ENCODE measurements at regions not wholly inside any gene's neighbourhood (a gene's known extent, or its start where the extent isn't known, plus 50 kb on each side); places are given as distances from the start of the nearest gene placed in this dataset.

DNA sequence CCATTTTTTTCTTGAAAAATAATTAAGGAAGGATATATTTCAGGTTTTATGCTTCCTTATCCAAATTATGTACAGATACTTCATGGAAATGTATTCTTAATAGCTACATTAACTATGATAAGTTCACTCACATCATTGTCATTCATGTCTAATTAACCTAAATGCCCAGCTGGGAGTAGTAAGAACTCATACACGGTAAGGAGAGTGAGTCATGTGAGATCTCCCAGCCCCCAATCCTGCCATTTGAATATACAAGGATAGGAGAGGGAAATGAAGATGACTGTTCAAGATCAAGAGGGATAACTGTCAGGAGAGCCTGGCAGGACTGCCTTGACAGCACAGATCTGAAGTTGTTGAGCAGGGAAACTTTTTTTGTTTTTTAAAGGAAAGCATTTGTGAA, 343.4 kb upstream of the USP15 start:
- H3F3A ChIP-seq (ENCODE audit: insufficient read depth, low read length, poor library complexity, severe bottlenecking) = no peaks in the 10 kb centered on the region
- H3K79me2 ChIP-seq (replicated peaks; ENCODE audit: insufficient read depth, low read length) = no peaks in the 10 kb centered on the region
- no peak overlapping the region for H3K4me3 ChIP-seq (ENCODE audit: low read length)
- H2AFZ ChIP-seq (ENCODE audit: low read depth, low read length) = no peak overlapping the region
- no peaks in the 10 kb centered on the region for H3K9me3 ChIP-seq (ENCODE audit: low read length)
- H3K27me3 ChIP-seq (ENCODE audit: insufficient read depth, low read depth, low read length) = no peaks in the 10 kb centered on the region
- H3K4me2 ChIP-seq (ENCODE audit: low read length) = no peak overlapping the region
- H4K20me1 ChIP-seq (ENCODE audit: insufficient read depth) = no peaks in the 10 kb centered on the region
- H3K9ac ChIP-seq (ENCODE audit: low read length) = no peak overlapping the region
- no peak overlapping the region for H3K27ac ChIP-seq (ENCODE audit: low read length)
- H3K36me3 ChIP-seq (ENCODE audit: insufficient read depth, low read length) = no peaks in the 10 kb centered on the region
- no peak for TF ChIP-seq SMC3 (conservative IDR thresholded peaks at IDR 0.05; ENCODE audit: poor library complexity)
- H3K9me2 ChIP-seq (ENCODE audit: insufficient read depth, low read length) = no peaks in the 10 kb centered on the region

DNA sequence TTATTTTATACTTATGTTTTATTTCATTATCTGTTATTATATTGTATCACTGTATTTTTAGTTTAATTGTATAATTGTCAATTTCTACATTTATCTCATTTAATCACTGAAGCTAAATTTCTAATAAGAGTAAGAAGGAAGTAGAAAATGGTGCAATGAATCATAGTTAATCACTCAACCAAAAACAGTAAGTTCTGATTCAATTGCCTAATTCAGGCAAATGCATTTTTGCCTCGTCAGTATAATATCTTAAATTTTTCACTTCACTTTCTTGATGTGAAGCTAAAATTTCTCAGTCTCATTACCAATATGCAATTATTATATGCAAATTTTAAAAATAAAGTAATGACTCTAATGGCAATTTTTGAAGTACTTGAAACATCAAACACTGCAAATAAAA, 340.5 kb upstream of the USP15 start:
- no peak overlapping the region for H3K4me3 ChIP-seq (ENCODE audit: low read length)
- no peak overlapping the region for H3K9ac ChIP-seq (ENCODE audit: low read length)
- no peak overlapping the region for H3K4me2 ChIP-seq (ENCODE audit: low read length)
- no peaks in the 10 kb centered on the region for H3K9me2 ChIP-seq (ENCODE audit: insufficient read depth, low read length)
- no peaks in the 10 kb centered on the region for H4K20me1 ChIP-seq (ENCODE audit: insufficient read depth)
- no peaks in the 10 kb centered on the region for H3F3A ChIP-seq (ENCODE audit: insufficient read depth, low read length, poor library complexity, severe bottlenecking)
- TF ChIP-seq SMC3 (conservative IDR thresholded peaks at IDR 0.05; ENCODE audit: poor library complexity) (no peak), TAF1 (IDR thresholded peaks at IDR 0.05; ENCODE audit: low read depth) (no peak), POLR2AphosphoS5 (IDR thresholded peaks at IDR 0.05) (no peak), RAD21 (conservative IDR thresholded peaks at IDR 0.05) (no peak), MXI1 (conservative IDR thresholded peaks at IDR 0.05; ENCODE audit: poor library complexity, severe bottlenecking) (no peak), EP300 (conservative IDR thresholded peaks at IDR 0.05; ENCODE audit: poor library complexity, severe bottlenecking) (no peak), EZH2 (IDR thresholded peaks at IDR 0.05; ENCODE audit: borderline replicate concordance, insufficient read depth, low read length, poor library complexity, severe bottlenecking) (no peak)
- TF ChIP-seq, protein P1, sequence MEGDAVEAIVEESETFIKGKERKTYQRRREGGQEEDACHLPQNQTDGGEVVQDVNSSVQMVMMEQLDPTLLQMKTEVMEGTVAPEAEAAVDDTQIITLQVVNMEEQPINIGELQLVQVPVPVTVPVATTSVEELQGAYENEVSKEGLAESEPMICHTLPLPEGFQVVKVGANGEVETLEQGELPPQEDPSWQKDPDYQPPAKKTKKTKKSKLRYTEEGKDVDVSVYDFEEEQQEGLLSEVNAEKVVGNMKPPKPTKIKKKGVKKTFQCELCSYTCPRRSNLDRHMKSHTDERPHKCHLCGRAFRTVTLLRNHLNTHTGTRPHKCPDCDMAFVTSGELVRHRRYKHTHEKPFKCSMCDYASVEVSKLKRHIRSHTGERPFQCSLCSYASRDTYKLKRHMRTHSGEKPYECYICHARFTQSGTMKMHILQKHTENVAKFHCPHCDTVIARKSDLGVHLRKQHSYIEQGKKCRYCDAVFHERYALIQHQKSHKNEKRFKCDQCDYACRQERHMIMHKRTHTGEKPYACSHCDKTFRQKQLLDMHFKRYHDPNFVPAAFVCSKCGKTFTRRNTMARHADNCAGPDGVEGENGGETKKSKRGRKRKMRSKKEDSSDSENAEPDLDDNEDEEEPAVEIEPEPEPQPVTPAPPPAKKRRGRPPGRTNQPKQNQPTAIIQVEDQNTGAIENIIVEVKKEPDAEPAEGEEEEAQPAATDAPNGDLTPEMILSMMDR (IDR thresholded peaks at IDR 0.05; ENCODE audit: poor library complexity, severe bottlenecking) = no peak
- TF ChIP-seq, protein P2, sequence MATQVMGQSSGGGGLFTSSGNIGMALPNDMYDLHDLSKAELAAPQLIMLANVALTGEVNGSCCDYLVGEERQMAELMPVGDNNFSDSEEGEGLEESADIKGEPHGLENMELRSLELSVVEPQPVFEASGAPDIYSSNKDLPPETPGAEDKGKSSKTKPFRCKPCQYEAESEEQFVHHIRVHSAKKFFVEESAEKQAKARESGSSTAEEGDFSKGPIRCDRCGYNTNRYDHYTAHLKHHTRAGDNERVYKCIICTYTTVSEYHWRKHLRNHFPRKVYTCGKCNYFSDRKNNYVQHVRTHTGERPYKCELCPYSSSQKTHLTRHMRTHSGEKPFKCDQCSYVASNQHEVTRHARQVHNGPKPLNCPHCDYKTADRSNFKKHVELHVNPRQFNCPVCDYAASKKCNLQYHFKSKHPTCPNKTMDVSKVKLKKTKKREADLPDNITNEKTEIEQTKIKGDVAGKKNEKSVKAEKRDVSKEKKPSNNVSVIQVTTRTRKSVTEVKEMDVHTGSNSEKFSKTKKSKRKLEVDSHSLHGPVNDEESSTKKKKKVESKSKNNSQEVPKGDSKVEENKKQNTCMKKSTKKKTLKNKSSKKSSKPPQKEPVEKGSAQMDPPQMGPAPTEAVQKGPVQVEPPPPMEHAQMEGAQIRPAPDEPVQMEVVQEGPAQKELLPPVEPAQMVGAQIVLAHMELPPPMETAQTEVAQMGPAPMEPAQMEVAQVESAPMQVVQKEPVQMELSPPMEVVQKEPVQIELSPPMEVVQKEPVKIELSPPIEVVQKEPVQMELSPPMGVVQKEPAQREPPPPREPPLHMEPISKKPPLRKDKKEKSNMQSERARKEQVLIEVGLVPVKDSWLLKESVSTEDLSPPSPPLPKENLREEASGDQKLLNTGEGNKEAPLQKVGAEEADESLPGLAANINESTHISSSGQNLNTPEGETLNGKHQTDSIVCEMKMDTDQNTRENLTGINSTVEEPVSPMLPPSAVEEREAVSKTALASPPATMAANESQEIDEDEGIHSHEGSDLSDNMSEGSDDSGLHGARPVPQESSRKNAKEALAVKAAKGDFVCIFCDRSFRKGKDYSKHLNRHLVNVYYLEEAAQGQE (IDR thresholded peaks at IDR 0.05; ENCODE audit: borderline replicate concordance) = no peak
- no peaks in the 10 kb centered on the region for H3K79me2 ChIP-seq (replicated peaks; ENCODE audit: insufficient read depth, low read length)
- H3K9me3 ChIP-seq (ENCODE audit: low read length) = no peaks in the 10 kb centered on the region
- H3K27me3 ChIP-seq (ENCODE audit: insufficient read depth, low read depth, low read length) = no peaks in the 10 kb centered on the region
- H3K27ac ChIP-seq (ENCODE audit: low read length) = no peak overlapping the region
- H3K36me3 ChIP-seq (ENCODE audit: insufficient read depth, low read length) = no peaks in the 10 kb centered on the region
- H2AFZ ChIP-seq (ENCODE audit: low read depth, low read length) = no peak overlapping the region

DNA sequence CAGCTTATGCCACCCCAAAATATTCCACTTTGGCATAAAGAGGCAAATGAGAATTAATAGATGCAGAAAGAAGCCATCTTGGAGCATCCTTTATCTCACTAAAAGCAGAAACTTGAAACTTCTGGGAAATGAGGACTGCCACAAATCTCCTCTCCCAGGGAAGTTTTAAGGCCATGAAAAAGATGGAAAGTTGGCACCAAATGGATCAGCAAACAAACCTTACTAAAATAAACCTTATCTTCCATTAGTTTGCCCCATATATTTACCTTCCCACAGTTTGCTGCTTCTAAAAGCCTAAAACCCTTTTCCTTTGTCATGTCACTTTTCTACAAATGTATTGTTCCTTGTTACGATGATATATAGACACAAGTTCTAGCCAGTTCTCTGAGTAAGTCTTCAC, 340.0 kb upstream of the USP15 start:
- no peak overlapping the region for H3K27ac ChIP-seq (ENCODE audit: low read length)
- H4K20me1 ChIP-seq (ENCODE audit: insufficient read depth) = no peaks in the 10 kb centered on the region
- no peaks in the 10 kb centered on the region for H3K36me3 ChIP-seq (ENCODE audit: insufficient read depth, low read length)
- no peak overlapping the region for H3K4me3 ChIP-seq (ENCODE audit: low read length)
- no peaks in the 10 kb centered on the region for H3K9me2 ChIP-seq (ENCODE audit: insufficient read depth, low read length)
- H2AFZ ChIP-seq (ENCODE audit: low read depth, low read length) = no peak overlapping the region
- no peaks in the 10 kb centered on the region for H3K79me2 ChIP-seq (replicated peaks; ENCODE audit: insufficient read depth, low read length)
- H3K4me2 ChIP-seq (ENCODE audit: low read length) = no peak overlapping the region
- H3F3A ChIP-seq (ENCODE audit: insufficient read depth, low read length, poor library complexity, severe bottlenecking) = no peaks in the 10 kb centered on the region
- TF ChIP-seq MXI1 (conservative IDR thresholded peaks at IDR 0.05; ENCODE audit: poor library complexity, severe bottlenecking) (no peak), EP300 (conservative IDR thresholded peaks at IDR 0.05; ENCODE audit: poor library complexity, severe bottlenecking) (no peak), POLR2AphosphoS5 (IDR thresholded peaks at IDR 0.05) (no peak), TAF1 (IDR thresholded peaks at IDR 0.05; ENCODE audit: low read depth) (no peak), RAD21 (conservative IDR thresholded peaks at IDR 0.05) (no peak), EZH2 (IDR thresholded peaks at IDR 0.05; ENCODE audit: borderline replicate concordance, insufficient read depth, low read length, poor library complexity, severe bottlenecking) (no peak), SMC3 (conservative IDR thresholded peaks at IDR 0.05; ENCODE audit: poor library complexity) (no peak)
- TF ChIP-seq, protein P1 (IDR thresholded peaks at IDR 0.05; ENCODE audit: poor library complexity, severe bottlenecking) = no peak
- TF ChIP-seq, protein P2 (IDR thresholded peaks at IDR 0.05; ENCODE audit: borderline replicate concordance) = no peak
- no peak overlapping the region for H3K9ac ChIP-seq (ENCODE audit: low read length)
- H3K27me3 ChIP-seq (ENCODE audit: insufficient read depth, low read depth, low read length) = no peaks in the 10 kb centered on the region
- H3K9me3 ChIP-seq (ENCODE audit: low read length) = no peaks in the 10 kb centered on the region

All from neural cell (in vitro differentiated cells).